HL-60 (cell line): ENCODE measurements at regions not wholly inside any gene's neighbourhood (a gene's known extent, or its start where the extent isn't known, plus 50 kb on each side); places are given as distances from the start of the nearest gene placed in this dataset.

Source experiments
- CTCF ChIP-seq: IDR thresholded peaks from one replicate; pipeline ENCODE4 v1.5.1; 2011; ENCODE audit warnings: low read length, control low read depth, inconsistent platforms; ENCODE audit not compliant: insufficient read depth
- GABPA ChIP-seq: IDR thresholded peaks from 2 replicates; pipeline ENCODE4 v1.6.1; 2012; ENCODE audit warnings: low read depth
- POLR2AphosphoS5 ChIP-seq: IDR thresholded peaks from 2 replicates; pipeline ENCODE4 v1.6.1; 2012; ENCODE audit warnings: low read depth
- REST ChIP-seq: IDR thresholded peaks from 2 replicates; pipeline ENCODE4 v1.6.1; 2012; ENCODE audit warnings: low read depth; ENCODE audit not compliant: insufficient replicate concordance
- SPI1 ChIP-seq: IDR thresholded peaks from 2 replicates; pipeline ENCODE4 v1.6.1; 2012; ENCODE audit warnings: low read depth, mild to moderate bottlenecking, borderline replicate concordance

- TF ChIP-seq CTCF (no peak), POLR2AphosphoS5 (no peak), REST (no peak), GABPA (no peak), SPI1 (no peak)
Measured at GRCh38 chr2:237033536-237034060, 52.1 kb upstream of the COPS8 start.
